ENCODE measurements at regions not wholly inside any gene's neighbourhood (a gene's known extent, or its start where the extent isn't known, plus 50 kb on each side); places are given as distances from the start of the nearest gene placed in this dataset.

DNA sequence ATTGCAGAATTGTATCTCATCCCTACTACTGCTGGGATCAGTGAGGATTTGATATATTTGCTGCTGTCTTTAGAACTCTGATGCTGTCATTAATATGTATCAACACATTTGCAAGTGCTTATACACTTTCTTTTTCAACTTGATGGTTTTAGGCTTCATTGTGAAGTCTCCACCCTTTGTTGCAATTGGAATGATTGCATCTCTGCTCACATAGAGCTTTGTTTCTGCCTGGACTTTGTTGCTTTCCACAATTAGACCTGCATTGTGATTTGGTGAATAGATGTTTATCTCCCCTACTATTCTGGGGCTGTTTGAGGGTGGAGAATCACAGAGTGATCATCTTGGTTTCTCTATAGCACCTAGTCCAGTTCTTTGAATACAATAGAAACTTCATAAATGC, 666.7 kb downstream of the EPM2A start:
- TF ChIP-seq, protein P1, sequence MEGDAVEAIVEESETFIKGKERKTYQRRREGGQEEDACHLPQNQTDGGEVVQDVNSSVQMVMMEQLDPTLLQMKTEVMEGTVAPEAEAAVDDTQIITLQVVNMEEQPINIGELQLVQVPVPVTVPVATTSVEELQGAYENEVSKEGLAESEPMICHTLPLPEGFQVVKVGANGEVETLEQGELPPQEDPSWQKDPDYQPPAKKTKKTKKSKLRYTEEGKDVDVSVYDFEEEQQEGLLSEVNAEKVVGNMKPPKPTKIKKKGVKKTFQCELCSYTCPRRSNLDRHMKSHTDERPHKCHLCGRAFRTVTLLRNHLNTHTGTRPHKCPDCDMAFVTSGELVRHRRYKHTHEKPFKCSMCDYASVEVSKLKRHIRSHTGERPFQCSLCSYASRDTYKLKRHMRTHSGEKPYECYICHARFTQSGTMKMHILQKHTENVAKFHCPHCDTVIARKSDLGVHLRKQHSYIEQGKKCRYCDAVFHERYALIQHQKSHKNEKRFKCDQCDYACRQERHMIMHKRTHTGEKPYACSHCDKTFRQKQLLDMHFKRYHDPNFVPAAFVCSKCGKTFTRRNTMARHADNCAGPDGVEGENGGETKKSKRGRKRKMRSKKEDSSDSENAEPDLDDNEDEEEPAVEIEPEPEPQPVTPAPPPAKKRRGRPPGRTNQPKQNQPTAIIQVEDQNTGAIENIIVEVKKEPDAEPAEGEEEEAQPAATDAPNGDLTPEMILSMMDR (IDR thresholded peaks at IDR 0.05; ENCODE audit: low read depth, low read length, missing input control), result no peak
- TF ChIP-seq, protein P2, sequence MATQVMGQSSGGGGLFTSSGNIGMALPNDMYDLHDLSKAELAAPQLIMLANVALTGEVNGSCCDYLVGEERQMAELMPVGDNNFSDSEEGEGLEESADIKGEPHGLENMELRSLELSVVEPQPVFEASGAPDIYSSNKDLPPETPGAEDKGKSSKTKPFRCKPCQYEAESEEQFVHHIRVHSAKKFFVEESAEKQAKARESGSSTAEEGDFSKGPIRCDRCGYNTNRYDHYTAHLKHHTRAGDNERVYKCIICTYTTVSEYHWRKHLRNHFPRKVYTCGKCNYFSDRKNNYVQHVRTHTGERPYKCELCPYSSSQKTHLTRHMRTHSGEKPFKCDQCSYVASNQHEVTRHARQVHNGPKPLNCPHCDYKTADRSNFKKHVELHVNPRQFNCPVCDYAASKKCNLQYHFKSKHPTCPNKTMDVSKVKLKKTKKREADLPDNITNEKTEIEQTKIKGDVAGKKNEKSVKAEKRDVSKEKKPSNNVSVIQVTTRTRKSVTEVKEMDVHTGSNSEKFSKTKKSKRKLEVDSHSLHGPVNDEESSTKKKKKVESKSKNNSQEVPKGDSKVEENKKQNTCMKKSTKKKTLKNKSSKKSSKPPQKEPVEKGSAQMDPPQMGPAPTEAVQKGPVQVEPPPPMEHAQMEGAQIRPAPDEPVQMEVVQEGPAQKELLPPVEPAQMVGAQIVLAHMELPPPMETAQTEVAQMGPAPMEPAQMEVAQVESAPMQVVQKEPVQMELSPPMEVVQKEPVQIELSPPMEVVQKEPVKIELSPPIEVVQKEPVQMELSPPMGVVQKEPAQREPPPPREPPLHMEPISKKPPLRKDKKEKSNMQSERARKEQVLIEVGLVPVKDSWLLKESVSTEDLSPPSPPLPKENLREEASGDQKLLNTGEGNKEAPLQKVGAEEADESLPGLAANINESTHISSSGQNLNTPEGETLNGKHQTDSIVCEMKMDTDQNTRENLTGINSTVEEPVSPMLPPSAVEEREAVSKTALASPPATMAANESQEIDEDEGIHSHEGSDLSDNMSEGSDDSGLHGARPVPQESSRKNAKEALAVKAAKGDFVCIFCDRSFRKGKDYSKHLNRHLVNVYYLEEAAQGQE (IDR thresholded peaks at IDR 0.05), result no peak
- no peak for TF ChIP-seq JUND (IDR thresholded peaks at IDR 0.05)
- TF ChIP-seq GABPA (IDR thresholded peaks at IDR 0.05 in 1 of 2, conservative IDR thresholded peaks at IDR 0.05 in 1 of 2), result no peak
- no peak for TF ChIP-seq EGR1 (IDR thresholded peaks at IDR 0.05; ENCODE audit: low read depth in 2 of 2)
- no peak for TF ChIP-seq ZBTB33 (IDR thresholded peaks at IDR 0.05)
- TF ChIP-seq RAD21 (IDR thresholded peaks at IDR 0.05), result no peak
- no peak for TF ChIP-seq TAF1 (conservative IDR thresholded peaks at IDR 0.05)

Data from liver (tissue), 3 donors.